ENCODE measurements at regions not wholly inside any gene's neighbourhood (a gene's known extent, or its start where the extent isn't known, plus 50 kb on each side); places are given as distances from the start of the nearest gene placed in this dataset.
A peak's percentile ranks its signal among the peaks of the same experiment; 100 is the strongest.

GRCh38 chr6:139627091-139627490 lies 252.6 kb upstream of the CITED2 start:
- no peak for DNase-seq

DNA sequence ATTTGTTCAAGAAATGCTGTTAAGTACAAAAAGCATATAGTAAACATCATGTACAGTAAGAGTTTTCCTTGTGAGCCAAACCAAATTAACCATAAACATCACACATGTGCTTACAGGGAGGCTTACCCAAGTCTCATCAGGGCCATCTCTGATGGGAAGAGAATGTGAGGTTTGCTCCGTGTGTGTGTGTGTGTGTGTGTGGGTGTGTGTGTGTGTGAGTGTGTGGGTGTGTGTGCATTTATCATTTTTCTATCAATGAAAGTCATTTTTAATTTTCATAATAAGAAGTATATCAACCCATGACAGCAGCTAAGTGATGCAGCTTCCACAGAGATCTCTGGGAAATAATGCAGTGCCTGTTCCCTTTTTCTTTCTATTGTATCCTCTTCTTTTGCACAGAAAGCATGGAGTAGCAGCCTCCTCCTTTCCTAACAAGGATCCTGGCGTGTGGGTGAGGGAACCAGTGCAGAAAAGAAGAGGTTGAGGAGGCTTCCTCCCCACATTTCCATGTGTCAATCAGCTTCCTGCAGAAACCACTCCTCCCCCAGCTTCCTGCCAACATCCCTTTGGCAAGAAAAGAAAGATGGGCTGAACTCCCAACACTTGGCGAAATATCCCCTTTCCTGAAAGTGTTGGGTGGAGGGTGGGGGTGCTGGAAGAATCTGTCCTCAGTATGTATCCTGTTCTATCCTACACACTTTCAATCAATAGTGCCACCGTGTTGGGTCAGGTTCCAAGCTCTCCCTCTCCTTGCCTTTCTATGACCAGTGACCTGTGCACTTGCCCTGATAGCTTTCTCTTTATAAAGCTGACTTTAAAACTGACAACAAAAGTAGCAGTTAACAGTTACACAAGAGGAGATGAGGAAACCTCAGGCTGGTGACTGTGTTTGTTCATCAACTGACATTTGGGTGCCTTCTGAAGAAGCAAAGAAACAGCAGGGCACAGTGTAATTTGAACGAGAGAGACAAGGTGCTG lies 251.8 kb upstream of the CITED2 start:
- peak in 11 of 56 donors; percentile 1 to 12 (median 7) for DNase-seq

DNA sequence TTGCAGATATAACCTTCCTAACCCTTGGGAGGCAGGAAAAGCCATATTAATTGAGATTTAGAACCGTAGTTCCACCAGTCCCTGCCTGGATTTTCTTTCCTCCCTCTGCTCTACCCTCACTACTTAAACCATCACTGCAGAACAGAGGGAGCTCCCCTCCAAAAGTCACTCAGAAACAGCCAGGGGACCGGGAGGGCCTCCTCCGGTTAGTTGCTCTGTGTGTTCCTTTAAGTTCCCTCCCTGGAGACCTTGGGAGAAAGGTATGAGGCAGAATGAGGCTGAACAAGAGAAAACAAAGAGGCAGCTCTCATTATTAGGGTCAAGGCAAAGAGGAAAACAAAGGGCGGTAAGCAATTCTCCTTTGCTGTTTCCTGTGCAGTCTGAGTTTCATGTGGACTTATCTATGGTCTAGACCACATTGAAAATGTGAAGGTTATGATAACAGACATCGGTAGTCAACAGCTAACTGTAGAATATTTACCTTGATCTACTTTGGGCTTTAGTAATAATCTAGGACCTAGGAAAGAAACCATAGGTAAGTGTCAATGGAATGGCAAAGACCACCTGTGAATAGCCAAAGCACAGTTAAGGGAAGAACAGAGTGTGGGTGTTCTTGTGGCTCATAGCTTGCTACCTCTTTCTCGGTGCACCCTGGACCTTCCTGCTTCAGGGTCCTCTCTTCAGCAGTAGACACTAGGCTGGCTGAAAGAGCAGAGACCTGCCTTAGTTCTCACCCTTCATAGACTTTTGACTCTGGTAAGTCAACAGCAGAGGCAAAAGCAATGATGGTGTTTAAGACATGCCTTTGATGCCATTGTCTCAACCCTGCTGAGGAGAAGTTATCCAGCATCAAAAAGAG lies 250.9 kb upstream of the CITED2 start:
- DNase-seq = no peak

DNA sequence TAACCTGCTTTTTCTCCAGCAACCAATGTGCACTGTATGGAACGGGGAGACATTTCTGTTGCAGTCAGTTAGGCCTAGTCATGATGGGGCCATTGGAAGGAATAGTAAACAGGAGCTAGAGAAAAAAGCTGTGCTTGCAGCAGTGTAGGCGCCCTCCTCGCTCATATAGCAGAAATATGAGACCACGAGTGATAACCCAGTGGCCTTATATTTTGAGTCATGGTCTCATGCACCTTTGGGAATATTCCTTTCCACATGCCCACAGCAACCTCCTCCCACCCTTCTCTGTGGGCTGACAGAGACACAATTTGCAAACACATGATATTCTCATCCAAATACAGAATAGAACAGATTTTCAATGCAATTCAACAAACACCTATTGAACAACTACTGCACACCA lies 248.9 kb upstream of the CITED2 start:
- no peak for DNase-seq

- no peak for DNase-seq
Observed at GRCh38 chr6:139613496-139613895, 239.0 kb upstream of the CITED2 start.

DNA sequence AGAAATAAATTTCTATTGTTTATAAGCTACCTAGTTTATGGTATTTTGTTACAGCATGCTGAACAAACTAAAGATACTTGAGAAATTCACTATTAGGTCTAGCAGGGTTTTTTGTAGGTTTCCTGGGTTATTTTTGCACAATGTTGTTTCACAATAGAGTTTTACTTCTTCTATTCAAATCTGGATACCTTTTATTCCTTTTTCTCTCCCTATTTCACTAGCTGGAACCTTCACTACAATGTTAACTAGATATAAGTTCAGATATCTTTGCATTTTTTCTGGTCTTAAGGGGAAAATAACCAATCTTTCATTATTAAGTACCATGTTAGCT lies 237.7 kb upstream of the CITED2 start:
- no peak for DNase-seq

DNA sequence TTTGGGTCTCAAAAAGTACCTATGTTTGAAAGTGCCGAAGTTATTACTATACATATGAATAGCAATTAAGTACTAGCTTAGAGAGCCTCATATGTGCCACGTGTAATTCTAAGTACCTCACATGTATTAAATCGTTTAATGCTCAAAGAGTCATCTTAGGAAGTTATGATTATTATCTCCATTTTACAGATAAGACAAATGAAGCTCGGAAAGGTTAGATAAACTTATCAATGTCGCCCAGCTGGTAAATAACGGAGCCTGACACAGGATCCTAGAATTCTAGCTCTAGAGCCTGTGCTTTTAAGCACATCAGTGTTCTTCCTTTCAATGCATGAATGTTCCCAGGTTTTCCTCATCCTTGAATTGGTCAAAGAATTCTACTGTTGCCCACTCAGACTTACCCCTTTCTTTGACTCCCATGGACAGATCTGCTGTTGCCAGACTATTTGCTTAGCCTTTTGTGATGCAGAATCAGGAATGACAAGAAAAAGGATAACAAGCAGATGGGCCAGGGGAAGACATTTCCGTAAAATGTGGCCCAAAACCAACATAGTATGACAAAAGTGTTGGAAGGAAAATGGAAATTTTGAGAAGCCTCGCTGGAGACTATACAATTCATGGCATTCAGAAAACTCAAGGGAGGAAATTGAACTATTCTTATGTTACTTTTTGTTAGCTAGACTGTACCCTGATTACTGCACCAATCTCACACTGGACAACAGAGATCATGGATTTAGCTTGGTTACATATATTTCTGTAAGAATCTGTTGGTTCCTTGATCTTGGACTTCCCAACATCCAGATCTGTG lies 237.1 kb upstream of the CITED2 start:
- DNase-seq = no peak

GRCh38 chr6:139608466-139609261 lies 234.2 kb upstream of the CITED2 start:
- no peak for DNase-seq

DNA sequence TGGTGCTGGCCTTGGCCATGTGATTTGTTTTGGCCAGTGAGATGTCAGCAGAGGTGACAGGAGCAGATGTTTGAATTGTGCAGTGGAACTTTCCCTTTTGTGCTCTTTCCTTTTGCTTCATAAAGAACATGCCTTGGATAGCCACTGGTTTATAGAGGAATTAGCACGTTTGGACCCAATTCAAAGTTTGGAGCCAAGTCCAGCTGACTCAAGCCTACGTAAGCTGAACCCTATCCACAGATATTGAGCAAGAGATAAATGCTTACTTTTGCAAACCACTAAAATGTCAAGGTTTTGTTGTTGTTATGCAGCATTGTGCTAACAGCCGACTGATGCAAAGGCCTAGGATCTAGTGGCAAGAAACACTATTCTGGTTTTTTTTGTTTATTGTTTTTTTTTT lies 230.9 kb upstream of the CITED2 start:
- DNase-seq = no peak

DNA sequence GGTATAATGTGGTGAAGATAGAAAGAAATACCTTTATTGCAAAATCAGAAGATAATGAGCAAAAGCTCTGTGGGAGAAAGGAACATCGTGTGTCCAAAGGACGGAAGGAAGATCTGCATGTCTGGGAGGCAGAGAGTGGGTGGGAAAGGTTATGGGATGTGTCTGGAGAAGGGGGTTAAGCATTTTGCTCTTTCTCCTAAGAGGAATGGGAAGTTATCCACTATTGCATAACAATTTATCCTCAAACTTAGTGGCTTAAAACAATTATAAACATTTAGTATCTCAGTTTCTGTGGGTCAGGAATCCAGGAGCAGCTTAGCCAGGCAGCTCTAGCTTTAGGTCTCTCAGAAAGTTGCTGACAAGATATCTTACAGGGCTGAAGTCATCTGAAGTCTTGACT lies 229.1 kb upstream of the CITED2 start:
- no peak for DNase-seq

DNA sequence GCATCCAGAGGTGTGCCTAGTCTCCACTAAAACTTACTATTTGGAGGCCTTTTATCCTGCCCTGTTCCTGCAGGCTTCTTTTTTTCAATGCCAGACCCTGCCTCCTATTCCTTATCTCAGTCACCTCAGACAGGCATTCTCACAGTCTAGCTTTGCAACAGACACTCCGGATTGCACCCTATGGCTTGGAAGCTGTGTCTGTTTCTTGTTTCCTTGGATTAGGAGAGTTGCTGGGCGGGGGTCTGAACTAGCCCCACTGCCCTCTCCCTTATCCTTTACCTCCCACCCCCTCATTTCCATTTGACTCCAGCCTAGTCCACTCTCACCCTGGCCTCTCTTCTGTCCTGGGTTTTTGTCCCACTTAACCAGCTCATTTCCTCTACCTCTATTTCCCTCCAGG lies 228.1 kb upstream of the CITED2 start:
- DNase-seq = no peak

DNA sequence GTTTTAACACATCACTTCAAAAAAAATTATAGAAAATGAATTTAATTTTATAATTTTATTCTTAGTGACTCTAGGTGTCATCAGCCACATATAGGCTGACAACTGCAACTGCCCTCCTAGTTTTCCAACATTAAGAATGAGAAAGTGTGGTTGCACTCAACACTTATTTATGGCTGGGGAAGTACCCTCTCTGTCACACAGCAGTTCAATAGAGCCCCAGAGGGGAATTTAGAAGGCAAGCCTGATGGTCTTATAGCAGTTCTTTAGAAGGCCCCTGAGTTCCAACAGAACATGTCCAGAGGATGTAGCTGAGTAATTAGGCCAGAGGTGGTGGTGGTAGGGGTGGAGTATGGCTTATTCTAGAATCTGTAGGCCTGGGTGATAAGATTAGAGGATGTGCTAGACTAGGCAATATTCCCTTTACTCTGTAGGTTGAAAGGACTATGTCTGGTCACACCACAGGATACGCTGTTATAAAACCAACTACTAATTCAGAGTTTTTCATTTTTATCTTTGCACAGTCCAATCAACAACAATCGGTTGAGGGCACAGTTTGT lies 226.5 kb upstream of the CITED2 start:
- no peak for DNase-seq

DNA sequence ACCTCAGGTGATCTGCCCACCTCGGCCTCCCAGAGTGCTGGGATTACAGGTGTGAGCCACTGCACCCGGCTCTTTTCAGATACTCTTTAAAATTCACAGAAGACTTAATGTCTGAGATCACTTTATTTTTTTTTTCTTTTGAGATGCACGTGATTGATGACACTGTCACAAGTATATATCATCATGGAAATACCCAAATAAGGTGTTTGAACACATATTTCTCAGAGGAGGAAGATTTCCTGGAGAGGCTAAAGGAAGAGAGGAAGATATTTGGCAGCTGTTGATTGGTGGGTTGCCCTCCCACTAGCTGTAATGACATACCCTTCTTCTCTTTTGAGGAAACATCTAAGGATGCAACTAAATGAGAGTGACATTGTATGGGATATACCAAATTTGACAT lies 225.9 kb upstream of the CITED2 start:
- no peak for DNase-seq

DNA sequence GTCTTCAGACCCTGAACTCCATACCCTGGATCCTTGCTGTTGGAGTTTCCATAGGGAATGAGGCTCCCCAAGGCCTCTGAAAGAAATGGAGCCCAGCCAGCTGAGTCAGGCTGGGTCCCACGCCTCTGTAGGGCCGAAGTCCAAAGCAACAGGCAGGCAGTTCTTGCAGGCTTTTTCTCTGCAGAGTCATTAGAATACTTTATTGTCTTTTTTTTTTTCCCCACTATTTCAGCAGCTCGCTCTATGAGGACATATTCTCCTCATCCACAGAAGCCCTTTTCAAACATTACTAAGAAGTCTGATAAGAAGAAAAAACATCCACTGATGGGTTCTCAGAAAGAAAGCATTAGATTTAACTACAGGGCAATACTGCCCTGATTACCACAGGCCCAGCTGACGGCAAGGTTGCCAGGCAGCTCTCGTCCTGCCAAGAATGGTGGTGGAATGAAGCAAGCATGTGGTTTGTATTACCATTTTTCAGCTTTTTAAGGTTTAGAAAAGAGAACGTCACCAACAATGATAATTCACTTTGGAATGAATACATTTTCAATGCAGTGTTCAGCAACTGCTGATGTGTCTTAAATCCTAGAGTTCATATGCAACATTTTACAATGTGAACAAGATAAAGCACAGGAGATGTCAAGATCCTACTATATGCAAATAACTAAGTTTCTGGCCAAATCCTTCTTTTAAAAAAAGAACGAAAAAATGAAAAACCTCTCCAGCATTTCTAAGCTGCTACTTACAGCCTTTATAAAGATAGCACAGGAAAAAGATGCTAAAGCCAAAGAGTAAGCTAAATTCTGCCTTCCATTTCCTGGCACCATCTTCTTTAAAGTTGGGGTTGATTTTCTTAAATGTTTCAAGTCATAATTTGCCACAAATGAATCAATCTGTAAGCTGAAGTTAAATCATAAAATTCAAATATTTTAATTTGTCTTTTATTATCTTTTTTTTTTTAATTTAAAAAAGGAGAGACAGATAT lies 223.6 kb upstream of the CITED2 start:
- peak in 31 of 56 donors; percentile 1 to 47 (median 8) for DNase-seq

GRCh38 chr6:139597087-139597763 lies 222.8 kb upstream of the CITED2 start:
- no peak for DNase-seq

GRCh38 chr6:139595183-139595582 lies 220.7 kb upstream of the CITED2 start:
- DNase-seq = no peak

DNA sequence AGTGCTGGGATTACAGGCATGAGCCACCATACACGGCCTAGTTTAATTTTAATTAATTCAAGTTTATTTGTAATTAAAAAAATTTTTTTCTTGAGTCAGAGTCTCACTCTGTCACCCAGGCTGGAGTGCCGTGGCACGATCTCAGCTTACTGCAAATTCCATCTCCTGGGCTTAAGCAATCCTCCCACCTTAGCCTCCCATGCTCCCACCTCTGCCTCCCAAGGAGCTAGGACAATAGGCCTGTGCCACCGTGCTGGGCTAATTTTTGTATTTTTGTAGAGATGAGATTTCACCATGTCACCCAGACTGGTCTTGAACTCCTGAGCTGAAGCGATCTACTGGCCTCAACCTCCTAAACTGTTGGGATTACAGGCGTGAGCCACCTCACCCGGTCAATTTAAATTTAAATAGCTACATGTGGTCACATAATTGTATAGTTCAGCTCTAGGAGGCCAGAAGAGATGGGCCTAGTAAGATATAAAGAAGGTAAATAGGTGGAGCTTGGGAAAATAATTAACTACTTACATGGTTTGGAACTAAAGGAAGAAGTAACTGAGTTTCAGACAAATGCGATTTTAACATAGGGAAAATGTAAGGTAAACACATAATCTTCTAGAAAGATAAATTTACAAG lies 220.0 kb upstream of the CITED2 start:
- no peak for DNase-seq

DNA sequence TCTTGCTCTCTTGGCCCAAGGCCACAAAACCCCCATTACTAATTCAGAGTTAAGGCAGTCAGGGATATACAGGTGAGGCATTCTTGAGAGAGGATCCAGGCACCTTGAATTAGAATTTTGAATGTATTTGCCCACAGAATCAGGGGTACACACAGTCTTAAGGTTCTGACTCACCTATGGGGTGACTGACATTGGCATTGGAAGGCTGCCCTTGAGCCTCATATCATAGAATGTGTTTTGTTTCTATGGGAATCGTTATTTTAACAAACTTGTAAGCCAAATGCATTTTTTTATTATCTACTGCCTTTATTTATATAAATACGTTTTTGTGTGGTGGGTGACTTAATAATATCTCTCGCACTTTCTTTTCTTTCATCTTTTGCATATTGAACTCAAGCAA lies 218.6 kb upstream of the CITED2 start:
- no peak for DNase-seq
